GM12872 (cell line): ENCODE measurements at regions not wholly inside any gene's neighbourhood (a gene's known extent, or its start where the extent isn't known, plus 50 kb on each side); places are given as distances from the start of the nearest gene placed in this dataset.

Source experiments
- TF ChIP-seq, protein P1 (sequence below): IDR thresholded peaks from 3 replicates; pipeline ENCODE4 v1.5.1; 2011; ENCODE audit warnings: low read depth, mild to moderate bottlenecking, low read length, moderate library complexity; ENCODE audit not compliant: insufficient read depth

DNA sequence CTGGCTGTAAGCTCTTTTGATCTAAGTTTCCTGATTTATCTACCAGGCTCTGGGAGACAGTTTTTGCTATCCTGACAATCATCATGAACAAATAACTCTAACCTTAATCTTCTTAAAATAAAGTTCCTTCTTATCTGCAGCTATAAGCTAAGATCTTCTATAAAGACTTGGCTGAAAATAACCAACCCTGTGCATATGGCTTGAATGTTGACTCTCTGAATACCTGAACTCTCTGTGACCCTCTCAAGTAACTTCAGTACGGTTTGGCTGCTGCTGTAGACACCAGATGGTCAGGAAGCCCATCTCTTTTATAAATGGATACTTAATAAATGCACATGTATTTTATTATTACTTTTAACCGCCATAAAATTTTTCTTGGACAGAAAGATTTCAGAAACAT lies 412.4 kb upstream of the CBLB start:
- TF ChIP-seq, protein P1, sequence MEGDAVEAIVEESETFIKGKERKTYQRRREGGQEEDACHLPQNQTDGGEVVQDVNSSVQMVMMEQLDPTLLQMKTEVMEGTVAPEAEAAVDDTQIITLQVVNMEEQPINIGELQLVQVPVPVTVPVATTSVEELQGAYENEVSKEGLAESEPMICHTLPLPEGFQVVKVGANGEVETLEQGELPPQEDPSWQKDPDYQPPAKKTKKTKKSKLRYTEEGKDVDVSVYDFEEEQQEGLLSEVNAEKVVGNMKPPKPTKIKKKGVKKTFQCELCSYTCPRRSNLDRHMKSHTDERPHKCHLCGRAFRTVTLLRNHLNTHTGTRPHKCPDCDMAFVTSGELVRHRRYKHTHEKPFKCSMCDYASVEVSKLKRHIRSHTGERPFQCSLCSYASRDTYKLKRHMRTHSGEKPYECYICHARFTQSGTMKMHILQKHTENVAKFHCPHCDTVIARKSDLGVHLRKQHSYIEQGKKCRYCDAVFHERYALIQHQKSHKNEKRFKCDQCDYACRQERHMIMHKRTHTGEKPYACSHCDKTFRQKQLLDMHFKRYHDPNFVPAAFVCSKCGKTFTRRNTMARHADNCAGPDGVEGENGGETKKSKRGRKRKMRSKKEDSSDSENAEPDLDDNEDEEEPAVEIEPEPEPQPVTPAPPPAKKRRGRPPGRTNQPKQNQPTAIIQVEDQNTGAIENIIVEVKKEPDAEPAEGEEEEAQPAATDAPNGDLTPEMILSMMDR = no peak

DNA sequence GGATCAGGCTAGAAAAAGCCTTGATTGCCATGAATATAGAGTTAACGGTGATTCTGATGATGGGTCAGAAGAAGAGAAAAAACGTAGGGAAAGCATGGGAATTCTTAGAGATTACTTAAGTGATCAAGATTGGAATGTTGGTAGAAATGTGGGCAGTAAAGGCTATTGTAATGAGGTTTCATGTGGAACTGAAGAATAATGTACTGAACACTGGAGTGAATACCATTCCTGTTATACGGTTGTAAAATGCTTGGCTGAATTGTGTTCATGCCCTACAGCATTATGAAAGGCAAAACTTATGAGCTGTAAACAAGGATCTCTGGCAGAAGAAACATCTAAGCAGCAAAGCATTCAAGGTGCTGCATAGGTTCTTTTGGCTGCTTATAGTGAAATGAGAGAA lies 414.1 kb upstream of the CBLB start:
- TF ChIP-seq, protein P1 = no peak

DNA sequence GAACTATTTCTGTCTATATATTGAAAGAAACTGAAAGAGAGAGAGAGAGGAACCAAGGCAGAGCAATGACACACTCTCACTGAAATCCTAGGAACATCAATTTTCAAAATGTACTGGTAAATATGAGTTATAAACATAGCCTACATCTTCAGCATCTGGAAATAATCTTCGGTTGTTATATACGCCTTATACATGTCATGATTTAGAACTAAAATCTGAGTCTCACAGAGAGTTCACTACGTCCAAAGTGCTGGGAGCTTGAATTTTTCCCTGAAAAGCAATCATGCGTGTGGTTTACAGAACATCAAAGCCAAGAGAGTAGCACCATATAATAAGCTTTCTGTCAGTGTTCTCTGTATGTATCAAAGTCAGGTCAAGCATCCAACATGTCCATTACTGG lies 420.0 kb upstream of the CBLB start:
- TF ChIP-seq, protein P1 = no peak

DNA sequence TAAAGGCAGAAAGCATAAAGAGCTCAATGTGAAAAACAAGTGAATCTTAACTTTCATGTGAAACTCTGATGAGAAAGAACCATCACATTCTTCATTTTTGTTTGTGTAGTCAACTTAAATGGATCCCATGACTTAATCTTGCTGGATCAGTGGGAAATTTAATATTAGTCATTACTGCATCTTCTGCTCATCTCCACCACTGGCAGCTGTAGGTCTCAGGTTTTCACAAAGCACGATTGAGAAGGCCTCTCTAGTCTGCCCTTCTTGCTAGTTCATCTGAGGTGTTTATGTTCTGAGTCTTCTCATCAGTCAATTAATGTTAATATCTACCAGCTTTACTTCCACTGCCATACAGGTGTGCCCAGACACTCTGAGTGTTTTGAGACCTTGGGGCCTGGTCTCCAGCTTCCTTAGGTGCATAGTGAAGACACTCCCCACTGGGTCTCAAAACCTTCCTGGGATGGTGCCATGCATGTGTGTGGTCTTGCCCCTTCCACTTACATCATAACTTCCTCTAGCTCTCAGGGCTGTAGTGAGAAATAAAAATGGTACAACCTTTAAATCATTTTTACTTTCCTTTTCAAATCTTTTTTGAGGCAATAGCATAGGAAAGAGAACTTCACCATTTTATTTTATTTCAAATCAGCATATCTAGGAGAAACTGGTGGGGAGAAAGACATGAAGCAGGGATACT lies 421.6 kb upstream of the CBLB start:
- TF ChIP-seq, protein P1 = no peak

DNA sequence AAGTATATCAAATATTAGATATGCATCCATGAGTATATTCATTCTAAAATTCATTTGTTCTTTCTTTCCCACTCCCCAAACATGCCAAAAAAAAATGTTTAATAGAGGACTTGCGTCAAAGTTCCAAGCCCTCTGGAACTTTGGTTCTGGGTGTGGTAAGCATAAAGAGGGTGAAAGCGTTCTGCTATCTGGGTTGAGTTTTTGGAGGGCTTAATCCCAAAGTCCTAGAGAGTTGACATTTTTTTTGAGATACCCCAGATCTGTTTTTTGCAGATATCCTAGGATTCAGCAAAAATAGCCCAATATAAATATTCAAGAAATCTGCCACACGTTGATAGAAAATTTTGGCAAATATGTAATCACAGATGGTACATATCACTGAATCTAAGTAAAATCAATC lies 424.3 kb upstream of the CBLB start:
- TF ChIP-seq, protein P1 = no peak

DNA sequence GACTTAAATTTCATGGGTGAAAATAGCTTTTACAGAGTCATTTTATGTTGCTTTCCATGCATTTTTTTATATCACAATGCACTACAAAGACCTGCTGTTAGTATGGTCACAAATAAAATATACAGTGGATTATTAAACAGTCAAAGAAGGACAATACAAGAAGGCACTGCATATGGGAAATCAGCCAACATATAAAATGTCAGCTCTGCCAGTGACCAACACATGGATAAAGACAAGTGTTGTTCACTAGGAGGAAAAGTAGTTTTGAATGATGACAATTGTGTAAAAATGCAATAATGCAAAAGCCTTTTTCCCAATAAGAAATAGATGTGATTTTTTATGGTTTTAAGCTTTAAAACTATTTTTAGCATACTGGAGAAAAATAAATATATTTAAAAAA lies 425.3 kb upstream of the CBLB start:
- TF ChIP-seq, protein P1 = no peak

DNA sequence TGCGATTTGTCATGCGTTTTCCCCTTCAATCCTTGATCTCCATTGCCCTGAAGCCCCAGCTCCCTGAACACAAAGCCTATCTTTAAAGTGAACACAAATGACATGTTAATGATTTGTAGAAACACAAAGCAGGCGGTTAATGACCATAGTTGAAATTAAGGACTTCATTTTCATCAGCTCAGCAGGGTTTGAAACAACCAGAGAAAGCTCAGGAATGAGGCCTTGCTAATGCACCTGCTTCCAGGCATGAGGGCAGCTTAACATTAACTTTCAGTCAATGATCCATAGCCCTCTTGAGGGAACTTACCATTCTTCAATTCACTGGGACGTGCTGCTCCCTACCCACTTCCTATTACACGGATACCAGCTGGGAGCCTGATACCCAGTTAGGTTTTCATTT lies 427.2 kb upstream of the CBLB start:
- TF ChIP-seq, protein P1 = no peak
